GM04503 (cell line): ENCODE measurements at regions not wholly inside any gene's neighbourhood (a gene's known extent, or its start where the extent isn't known, plus 50 kb on each side); places are given as distances from the start of the nearest gene placed in this dataset.

Source experiments
- DNase-seq: peaks from one replicate; pipeline ENCODE4 v3.0.0-alpha.2; 2012; ENCODE audit warnings: low read depth

DNA sequence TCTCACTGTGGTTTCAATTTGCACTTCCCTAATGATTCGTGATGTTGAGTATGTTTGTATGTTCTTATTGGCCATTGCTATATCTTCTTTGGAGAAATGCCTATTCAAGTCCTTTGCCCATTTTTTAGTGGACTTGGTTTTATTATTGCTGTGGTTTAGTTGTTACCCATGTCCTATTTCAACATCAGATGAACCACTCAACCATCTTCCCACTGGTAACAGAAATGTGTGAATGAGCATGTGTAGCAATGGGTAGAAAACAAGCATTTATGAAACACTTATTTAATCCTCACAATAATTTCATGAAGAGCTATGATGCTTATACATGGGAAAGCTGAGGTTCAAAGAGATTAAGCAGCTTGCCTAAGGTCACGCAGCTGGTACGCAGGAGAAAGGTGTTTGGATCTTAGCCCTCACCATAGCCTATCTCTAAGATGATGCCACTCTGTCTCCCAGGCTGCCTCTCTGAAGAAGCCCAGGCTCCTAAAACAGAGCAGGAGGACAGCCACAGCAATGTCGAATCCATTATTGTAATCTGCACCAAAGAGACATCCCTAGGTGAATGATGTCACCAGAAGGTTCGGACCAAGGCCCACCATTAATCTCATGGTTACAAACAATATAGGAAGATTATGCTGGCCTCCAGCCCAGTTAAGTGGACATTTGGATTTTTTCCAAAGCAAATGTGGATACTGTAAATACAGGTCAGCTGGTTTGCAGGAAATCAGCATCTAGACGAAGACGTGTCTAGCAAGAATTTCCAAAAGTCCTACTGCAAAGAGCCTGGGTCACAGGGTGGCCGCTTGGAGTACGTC lies 447.6 kb upstream of the ZMIZ1 start:
- DNase-seq, result no peak

DNA sequence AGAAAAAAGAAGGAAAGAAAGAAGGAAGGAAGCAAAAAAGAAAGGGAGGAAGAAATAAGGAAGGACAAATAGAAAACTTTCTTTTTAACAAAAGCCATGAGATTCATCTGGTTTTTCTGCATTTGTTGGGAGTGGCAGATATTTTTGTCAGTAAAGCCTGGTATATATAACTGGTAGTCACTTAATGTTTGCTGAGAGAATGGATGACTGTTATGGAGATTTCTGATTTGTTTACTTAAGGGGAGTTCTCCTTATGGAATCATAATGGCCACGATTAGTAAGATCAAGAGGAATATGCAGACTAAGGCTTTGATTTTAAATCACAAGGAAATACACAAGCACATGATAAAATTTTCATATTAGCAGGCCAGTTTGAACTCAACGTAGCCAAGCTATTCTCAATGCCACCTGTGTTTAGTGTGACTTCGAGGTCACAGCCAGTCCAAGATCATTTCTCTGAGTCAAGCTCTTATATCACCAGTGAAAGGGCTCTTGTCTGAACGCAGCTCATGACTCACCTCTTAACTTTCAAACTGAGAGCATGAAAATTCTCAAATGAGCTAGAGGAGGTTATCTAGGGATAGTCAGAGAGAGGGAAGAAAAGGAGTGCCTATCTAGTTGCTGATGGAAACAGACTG lies 445.1 kb upstream of the ZMIZ1 start:
- DNase-seq, result peak; percentile 56

DNA sequence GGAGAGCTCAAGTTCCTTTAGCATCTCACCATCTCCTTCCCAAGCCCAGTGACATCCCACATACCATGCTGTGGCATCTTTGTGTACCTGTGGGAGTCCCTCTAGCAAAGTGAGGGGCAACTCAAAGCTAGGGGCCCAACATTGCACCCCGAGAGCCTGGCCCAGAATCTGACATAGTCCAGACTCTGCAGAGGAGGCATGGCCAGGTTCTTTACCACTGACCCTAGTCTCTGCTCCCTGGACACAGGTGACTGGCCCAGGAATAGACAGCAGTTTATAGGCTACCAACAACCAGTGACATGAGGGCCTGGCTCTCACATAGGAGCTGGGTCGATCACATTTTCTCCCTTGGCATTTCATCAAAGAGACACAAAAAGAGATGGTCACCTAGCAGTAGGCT lies 444.0 kb upstream of the ZMIZ1 start:
- DNase-seq, result no peak

DNA sequence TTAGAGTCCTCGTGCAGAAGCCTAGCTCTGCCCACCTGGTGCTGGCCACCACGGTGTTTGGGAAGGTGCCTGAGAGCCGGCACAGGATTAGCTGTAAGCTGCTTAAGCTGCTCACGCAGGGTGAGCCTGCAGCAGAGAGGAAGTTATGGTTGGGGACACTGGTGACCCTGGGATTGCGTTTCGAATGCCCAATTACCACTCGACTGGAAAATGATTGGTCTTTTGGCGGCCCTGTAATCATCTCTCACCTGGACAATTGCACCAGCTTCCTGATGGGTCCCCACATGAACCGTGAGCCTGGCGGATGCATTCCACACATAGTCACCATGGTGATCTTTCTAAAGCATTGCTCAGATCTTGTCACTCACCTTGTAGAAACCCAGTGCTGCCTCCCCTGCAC lies 442.3 kb upstream of the ZMIZ1 start:
- DNase-seq, result no peak

DNA sequence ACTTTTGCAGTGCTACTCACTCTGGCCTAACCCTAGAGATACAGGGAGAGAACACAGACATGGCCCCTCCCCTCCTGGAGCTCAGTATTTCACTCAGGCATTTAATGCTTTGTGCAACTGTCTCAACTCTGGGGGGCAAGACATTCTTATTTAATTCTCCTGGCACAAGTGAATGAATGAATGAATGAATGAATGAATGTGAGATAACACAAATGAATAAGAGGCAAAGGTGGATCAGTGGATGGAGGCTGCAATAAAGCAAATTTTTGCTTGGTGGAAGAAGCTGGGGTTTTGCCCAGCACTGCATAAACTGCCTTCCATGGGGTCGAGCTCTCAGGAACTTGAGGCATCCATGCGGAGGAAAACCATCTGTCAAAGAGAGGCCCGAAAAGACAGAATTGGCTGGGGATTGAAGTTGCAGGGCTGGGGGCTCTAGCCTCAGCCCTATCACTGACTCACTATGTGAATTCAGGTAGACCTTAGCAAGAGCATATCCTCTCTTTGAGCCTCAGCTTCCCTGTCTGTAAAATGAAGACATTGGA lies 441.4 kb upstream of the ZMIZ1 start:
- DNase-seq, result no peak

DNA sequence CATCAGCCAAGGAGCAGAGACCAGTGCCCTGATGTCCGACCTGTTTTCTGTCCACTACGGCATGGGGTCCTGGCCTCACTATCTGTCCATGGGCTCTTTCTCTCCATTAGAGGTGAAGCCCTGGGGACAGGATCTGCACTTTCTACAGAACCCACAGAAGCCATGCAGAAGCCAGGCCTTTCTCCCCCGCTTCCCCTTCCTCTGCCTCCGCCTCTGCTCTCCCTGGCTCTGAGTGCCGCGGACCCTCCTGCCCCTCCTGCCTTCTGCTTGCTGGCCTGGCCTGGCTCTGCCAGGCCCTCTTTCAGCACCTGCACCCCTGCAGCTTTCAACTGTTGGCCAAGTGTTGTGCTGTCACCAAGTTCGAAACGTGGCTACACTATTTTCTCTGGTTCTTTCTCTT lies 439.8 kb upstream of the ZMIZ1 start:
- DNase-seq, result no peak

DNA sequence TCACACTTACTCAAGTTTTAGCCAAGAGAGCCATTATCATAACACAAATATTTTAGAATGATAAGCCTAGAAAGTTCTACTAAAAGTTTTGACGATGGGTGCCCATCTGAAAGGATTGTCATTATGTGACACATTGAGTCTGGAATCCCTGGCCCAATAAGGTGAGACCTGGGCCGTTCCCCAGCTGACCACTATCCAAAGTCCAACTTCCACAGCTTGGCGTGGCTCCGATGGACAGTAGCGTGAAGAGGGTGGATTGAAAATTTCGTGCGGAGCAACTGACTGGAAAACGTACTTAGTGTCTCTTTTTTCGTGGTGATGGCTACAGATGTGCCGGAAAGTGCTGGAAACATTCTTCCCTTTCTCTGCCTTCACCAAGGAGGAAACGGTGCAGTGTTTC lies 439.0 kb upstream of the ZMIZ1 start:
- no peak for DNase-seq

DNA sequence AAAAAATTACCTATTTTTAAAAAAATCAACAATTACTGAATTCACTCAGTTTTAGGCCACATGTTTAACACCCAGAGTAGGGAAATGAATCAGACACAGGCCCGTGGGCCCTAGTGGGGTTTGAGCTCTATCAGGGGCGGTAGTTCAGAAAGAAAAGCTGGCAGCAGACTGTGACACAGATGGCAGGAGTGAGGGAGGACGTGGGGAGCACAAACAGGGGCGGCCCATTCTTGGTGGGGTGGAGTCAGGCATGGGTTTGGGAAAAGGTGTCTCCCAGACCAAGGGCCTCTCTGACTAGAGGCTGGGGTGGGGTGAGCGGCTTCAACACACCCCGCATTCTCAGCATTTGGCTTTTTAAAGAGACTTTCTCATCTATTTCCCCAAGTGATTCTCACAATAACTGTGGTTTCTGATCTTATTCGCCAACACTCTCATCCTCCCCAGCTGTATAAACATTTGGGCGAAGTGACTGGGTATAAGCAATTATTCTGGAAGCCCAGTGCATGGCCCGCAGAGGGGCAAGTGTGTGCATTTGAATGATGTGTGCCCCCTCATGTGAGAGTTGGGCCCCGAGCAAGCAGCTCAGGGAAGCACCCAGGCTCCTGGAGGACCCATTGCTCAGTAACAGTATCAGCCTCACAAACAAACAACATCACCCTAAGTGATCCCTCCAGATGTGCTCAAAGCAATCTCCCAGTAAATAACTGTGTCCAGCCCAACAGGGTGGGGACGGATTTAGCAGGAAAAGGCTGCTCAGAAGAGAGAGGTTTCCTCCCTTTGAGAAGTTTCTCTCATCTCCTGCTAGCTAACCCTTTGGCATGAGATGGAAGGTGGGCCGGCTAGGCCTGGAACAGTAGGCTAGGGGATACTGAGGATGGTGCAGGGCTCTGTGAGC lies 437.6 kb upstream of the ZMIZ1 start:
- no peak for DNase-seq

DNA sequence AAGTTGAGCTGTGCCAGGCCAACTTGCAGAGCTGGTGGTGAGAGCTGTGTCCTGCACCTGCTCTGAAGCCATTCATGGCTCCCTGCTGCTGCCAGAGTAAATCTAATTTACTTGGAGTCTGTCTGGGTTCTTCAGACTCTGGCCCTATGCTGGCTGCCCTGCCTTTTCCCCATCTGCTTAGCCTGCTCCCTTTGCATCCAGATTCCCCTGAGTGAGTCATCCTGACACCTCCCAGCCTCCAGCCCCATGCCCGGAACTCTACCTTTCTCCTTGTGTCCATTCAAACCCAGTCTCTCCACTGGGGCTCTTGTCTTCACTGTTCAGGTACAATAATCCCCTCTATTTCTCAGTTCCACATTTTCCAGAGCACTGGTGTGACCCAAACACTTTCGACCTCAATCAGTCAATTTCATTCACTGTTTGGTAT lies 434.4 kb upstream of the ZMIZ1 start:
- no peak for DNase-seq

DNA sequence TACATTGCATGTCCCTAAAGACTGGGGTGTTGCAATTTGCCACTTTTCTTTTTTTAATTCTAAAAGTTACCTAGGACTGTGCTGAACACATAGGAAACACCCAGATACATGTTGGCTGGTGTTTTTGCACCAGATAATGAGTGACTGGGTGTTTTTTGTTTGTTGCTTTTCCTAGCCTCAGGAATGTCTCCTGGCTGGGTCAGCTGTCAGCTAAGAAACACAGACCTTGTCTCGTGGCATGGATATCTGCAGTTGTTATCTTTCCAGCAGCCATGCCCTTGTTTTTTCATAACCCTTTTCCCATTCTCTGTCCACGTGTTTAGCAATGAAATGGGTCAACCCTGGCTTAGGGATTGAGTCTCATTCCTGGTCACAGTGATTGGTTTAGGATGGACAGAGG lies 433.9 kb upstream of the ZMIZ1 start:
- DNase-seq, result no peak

DNA sequence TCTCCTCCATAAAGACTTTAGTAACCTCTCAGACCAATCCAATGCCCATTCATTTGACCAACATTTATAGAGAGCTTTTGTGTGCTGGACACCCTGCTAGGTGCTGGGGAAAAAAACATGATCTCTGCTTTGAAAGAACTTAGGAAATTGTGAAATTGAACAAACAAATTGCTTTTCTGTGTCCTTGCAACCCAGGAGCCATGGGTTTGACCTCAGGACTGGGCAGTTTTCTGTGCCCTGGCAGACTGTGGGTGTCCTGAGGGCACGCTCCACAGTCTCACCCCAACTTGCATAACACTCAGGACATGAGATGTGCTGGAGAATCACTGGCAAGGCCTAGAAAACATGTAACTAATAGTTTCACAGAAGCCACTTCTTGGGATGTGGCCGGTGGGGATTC lies 429.1 kb upstream of the ZMIZ1 start:
- DNase-seq, result no peak

DNA sequence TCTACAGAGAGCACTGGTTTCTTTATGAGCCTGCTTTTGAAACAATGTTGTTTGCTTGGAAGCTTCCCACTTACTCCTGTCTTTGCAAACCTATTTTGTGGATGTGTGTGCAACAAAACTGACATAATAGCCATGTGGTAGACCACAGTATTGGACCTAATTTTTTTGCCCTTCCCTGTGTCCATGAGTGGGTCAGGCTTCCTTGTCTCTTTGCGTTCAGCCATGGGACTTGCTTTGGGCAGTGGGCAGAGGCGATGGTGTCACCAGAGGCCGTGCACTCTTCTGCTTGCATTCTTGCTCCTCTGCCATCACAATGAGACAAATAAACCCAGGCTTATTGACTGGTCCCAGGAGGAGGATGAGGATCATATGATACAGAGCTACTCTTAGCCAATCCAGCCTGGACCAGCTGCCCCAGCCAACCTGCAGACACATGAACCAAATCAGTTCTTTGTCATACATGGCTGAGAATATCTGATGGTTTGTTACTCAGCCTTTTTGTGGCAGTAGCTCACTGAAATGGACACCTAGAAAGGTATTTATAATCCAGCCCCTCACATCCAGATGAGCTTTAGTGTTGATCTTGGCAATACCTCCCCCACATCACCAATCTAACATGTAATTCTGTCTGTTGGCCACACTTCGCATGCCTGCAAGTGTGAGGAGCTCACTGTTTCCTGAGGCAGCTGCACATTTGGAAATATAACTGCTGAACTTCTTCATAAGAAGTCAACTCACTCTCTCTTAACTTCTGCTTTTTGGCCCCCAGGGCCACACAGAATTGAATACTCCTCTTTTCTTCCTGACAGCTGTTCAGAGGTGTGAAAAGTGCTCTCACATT lies 427.8 kb upstream of the ZMIZ1 start:
- no peak for DNase-seq

DNA sequence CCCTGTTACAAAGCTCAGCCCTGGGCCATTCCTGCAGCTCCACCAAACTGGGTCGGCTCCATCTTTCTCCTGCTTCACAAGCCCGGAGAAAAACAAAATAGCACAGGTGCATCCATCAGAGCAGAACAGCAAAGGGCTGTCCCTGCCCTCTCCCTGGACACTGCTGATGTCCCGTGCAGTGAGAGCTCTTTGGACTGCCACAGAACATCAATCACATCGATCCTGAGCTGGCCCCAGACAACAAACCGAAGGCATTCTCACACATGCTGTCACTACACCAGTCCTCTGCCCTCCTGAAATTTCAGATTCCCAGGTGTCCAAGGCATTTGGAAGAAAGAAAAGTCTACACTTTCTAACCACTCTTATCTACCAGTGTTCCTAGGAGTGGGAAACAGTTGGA lies 427.1 kb upstream of the ZMIZ1 start:
- no peak for DNase-seq

DNA sequence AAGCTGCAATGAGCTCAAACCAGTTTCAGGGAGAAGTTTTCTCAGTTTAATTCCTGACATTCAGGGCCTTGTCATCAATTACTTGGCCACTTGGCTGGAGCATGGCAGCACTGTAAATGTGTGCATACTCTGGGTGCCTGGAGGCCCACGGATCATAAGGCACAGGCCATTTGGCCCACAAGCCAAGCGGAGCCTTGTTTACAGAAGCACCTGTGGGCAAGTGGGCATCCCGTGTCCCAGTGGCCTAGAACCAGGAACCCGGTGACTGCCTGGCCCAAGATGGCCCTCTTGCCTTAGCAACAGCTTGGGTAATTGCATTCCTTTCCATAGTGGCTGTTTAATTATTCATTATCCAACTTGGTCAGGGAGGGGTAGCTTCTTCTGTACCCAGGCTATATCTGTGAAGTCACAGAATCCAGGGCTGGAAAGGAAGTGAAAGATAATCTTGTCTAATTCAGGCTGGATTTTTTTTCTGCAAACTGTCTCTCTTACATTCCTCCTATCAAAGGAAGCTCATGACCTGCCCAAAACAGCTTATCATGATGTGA lies 426.4 kb upstream of the ZMIZ1 start:
- DNase-seq, result no peak

DNA sequence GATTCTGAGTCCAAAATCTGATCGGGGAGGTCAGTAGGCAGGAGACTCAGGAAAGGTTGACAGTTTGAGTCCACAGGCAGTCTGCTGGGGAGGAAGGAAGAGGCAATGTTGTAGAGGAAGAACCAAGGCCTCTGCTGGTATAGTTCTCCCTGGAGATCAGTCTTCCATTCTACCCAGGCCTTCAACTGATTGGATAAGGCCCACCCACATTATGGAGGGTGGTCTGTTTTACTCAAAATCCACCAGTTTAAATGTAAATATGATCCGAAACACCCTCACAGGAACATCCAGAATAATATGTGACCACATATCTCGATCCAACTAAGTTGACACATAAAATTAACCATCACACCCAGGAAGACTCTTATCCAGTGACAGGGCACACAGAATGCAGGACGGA lies 425.3 kb upstream of the ZMIZ1 start:
- DNase-seq, result no peak

DNA sequence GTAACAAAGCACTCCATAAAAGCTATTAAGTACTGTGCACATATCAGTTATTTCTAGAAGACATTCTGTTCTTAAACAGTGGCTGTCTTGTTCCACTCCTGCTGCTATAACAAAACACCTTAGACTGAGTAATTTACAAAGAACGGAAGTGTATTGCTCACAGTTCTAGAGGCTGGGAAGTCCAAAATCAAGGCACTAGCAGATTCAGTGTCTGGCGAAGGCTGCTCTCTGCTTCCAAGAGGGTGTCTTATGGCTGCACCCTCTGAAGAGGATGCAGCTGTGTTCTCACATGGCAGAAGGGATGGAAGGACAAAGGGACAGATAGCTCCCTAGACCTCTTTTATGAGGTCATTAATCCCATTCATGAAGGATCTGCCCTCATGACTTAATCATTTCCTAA lies 424.2 kb upstream of the ZMIZ1 start:
- DNase-seq, result no peak

DNA sequence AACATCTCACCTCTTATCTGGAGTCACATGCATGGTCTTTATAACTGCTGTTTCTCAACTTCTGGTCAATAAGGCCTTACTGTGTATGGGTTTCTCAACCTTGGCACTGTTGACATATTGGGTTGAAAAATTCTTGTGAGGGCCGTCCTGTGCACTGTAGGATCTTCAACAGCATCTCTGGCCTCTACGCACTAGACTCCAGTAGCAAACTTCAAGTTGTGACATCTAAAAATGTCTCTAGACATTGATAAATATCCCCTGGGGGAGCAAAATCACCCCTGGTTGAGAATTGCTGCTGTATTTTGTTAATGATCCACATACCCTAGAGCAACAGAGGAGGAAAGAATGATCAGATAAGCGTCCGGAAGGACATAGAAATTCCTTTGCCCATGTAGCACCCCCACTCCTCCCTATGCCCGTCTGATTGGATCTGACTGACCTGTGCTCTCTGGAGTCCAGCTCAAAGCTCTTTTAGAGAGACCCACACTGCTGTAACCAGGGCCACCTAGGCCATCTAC lies 423.5 kb upstream of the ZMIZ1 start:
- DNase-seq, result no peak

DNA sequence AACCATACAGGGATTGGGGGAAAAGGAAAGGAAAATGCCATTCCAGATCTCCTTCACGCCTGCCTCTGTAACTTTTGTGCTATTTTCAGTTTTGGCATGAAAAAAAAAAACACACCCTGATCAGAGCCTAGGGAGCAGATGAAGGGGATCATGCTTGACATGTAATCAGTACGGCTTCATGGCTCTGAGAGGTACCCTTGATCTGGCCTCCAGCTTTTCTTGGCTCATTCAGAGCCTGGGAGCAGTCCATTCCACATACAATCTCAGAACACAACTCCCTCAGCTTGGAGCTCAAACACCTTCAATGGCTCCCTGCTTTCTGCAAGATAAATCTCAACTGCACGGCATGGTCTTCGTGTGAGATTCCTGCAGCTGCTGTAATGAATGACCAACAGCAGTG lies 422.8 kb upstream of the ZMIZ1 start:
- no peak for DNase-seq

DNA sequence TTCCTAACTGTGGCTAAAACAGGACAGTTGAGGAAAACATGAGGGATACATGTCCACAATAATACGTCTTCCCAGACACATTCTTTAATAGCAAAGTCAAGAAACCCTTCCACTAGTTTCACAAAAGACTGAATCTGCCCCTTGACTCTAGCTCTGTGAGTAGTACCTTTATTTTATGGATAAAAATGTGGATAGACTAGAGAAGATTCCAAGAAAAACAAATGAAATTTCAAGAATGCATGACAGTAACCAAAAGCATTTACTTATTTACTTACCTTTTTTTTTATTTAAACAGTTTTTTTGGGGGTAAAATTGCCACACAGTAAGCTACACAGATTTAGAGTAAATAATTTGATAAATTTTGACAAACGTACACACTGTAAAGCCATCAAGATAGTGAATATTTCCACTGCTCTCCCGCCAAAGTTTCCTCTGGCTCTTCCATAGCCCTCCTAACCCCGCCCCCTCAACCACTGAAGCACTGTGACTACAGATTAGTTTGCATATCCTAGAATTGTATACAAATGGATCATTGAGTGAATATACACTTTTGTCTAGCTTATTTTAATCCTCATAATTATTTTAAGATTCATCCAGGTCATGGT lies 420.4 kb upstream of the ZMIZ1 start:
- no peak for DNase-seq

DNA sequence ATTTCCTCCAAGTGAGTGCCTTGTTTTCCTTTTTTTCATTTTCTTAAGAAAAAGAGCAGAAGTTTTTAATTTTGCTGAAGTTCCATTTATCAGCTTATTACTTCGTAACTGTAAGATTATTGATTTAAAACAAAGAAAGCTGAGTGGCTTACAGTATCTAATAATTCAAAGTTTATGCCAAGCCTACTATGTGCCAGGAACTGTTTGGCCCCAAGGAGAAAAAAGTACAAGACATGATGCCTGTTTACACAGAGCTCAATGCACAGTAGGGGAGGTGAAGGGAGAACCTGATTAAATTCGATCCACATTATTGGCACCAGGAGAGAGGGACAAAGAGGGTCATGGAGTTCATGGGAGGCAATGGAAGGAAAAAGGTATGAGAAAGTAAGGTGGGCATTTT lies 419.3 kb upstream of the ZMIZ1 start:
- no peak for DNase-seq

DNA sequence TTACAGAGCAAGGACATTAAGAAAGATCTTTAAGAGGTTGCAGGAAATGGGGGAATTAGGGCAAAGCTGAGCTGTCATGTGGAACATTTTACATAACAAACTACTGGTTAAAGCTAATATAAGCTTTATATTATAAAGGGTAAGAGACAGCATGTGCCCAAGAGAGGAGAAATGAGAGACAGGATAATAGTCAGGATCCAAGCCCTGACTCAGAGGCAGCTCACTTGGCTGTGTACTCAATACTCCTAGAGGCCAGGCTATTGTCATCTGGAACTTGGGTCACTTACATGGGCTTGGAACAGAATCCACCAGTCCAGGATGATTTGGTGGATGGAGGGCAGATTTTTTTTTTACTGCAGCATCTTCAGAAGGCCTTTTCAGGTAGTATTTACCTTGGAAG lies 418.6 kb upstream of the ZMIZ1 start:
- DNase-seq, result no peak
